Fibroblast of gingiva (primary cell): ENCODE measurements at regions not wholly inside any gene's neighbourhood (a gene's known extent, or its start where the extent isn't known, plus 50 kb on each side); places are given as distances from the start of the nearest gene placed in this dataset.

Experiments used
- DNase-seq: peaks from one replicate; pipeline ENCODE4 v3.0.0-alpha.2; 2011; ENCODE audit warnings: low read depth

- DNase-seq, result no peak
These were observed 103.5 kb downstream of the EDN3 start for GRCh38 chr20:59403962-59404314.

- DNase-seq, result no peak
These were observed 104.3 kb downstream of the EDN3 start for GRCh38 chr20:59404749-59405148.

DNA sequence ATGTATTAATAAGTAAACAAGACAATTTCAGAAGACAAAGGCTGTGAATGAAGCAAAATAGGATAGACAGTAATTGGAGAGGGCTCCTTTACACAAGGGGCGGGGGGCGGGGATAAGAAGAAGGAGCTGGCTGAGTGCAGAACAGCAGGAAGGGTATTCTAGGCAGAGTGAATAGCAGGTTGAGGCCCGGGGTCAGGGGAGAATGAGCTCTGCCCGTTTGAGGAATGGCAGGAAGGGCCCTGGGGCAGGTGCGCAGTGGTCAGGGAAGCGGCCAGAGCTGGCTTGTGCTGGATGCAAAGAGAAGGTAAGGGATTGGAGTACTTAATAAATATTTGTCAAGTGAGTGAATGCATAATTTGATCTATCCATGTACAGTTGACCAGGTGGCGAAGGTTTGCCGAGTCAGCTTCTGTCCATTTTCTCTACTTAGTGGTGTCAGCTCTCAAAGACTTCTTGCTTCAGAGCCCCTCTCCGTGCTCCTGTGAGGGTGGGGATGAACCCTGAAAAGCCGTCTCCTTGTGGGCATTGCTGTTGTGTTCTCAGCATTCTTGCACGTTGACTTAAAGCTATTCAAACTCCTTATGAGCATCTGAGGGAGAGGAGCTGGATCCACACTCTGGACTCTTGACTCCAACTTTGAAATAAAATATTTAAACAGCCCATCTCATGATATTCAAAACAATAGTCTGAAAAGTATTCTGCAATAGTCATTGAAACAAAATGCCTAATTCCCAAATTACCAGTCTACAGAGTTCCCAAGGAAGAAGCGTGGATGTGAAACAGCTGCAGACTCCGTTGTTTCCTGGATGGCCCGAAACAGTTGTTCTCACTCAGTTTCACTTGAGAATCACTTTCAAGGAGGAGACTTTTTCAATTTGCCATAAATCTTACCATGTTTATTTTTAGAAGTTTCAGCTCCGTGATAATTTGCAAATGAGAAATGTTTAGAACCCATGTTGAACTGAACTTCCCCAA is 105.1 kb downstream of the EDN3 start:
- DNase-seq, result no peak

- no peak for DNase-seq
These were observed 106.0 kb downstream of the EDN3 start for GRCh38 chr20:59406446-59406845.

DNA sequence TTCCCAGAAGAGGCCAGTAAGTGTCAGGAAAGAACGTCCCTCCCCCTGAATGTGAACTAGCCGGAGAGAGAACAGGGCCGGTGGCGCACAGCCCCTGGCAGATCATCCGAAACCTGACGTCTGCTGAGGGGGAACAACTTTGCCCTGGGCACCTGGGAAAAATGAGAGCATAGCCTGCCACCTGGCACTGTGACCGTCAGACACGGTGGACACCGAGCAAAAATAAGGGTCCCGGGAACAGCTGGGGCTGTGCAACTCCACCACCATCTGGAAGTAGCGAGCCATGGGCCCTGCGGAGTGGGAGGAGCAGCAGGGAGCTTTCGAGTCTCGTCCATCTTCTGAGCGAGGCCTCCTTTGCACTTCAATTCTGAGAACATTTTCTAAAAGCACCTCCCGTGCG is 110.8 kb downstream of the EDN3 start:
- no peak for DNase-seq

GRCh38 chr20:59411589-59411988 is 111.2 kb downstream of the EDN3 start:
- no peak for DNase-seq

GRCh38 chr20:59412181-59412580 is 111.8 kb downstream of the EDN3 start:
- DNase-seq, result no peak

- no peak for DNase-seq
These were observed 112.5 kb downstream of the EDN3 start for GRCh38 chr20:59412875-59413284.

- no peak for DNase-seq
These were observed 113.0 kb downstream of the EDN3 start for GRCh38 chr20:59413326-59413865.

DNA sequence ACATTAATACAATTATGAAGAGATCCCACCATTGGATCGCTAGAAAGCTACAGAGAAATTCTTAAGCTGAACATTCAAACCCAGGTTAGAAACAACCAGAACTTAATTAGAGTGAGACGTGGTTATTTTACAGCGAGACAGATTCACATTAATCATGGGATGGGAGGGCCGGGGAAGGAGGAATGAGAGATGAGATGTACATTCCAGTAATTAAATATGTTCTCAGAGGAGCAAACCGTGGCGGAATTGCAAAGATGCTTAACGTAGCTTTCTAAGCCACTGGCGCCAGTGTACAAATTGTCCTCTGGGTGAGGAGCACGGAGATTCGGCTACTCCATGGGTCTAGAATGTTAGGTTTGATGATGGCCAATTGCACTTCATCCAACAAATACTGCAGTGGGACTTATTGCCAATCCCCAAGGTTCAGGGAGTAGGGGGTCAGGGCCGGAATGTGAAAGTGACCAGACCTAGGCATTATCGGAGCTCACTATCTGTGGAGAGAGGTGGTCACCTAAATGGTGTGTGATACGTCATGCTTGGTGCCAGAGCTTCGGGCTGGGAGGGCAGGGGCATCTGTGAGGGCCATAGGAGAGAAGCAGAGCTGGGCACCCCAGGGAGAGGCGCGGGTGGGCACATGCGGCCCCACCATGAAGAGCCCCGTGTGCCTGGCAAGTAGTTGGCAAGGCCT is 114.7 kb downstream of the EDN3 start:
- DNase-seq, result no peak

DNA sequence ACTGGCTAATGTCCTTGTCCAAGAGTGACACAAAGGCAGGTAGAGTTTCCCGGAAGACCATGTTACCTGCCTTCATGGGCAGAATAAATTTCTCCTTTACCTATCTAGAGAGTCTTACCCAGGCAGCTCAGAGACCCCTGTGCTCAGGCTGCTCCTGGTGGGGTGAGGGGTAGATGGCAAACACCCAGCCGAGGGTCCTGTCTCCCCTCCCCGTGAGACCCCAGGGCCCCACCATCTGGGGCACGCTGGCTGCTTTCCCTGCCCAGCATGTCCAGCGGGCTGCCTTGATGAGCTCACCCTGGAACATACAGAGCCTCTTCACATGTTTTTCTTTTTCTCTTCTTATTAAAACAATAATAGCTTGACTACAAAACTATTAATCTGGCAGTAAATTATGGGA is 116.5 kb downstream of the EDN3 start:
- no peak for DNase-seq

DNA sequence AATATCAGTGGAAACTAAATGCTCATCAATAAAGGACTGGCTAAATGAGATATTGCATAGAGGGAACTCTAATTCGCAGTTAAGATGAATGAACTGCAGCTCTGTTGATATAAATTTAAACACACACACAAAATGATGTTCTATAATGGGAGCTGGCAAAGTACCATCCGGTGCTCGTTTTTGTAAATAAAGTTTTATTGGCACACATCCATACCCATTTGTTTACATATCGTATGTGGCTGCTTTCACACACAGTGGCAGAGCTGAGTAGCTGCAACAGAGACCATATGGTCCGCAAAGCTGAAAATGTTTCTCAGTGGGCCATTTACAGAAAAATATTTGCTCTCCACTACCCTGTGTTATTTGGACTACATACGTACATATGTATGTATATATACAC is 120.7 kb downstream of the EDN3 start:
- DNase-seq, result no peak

DNA sequence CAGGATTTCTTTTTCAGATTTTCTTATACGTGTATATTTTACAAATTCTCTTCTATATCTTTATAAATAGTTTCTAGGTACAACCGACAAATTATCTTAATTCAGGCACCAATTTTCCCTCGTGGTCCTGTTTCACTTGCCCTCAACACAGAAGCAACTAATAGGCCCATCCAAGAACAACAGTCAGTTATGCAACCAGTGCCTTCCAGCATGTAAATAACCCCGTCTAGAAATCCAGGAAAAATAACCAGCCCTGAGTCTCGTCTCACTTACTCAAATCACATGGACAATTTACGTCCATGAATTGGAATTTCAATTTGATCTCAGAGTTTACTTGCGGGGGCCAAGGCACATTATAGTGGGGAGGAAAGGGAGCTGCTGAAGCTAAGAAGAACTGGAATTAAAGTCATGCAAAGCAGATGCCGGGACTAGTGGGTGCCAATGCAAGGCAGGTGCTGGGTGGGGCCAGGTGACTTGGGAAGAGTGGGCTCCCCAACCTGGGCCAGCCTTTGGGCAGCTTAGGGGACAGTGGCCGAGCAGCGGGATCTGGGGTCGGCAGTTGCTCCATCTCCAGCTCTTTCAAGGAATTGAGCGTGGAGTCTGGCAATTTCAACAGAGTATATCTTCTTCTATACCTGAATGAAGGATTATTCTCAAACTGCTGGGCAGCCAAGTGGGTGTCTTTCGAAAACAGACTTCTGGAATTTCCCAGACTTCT is 121.7 kb downstream of the EDN3 start:
- DNase-seq, result no peak

DNA sequence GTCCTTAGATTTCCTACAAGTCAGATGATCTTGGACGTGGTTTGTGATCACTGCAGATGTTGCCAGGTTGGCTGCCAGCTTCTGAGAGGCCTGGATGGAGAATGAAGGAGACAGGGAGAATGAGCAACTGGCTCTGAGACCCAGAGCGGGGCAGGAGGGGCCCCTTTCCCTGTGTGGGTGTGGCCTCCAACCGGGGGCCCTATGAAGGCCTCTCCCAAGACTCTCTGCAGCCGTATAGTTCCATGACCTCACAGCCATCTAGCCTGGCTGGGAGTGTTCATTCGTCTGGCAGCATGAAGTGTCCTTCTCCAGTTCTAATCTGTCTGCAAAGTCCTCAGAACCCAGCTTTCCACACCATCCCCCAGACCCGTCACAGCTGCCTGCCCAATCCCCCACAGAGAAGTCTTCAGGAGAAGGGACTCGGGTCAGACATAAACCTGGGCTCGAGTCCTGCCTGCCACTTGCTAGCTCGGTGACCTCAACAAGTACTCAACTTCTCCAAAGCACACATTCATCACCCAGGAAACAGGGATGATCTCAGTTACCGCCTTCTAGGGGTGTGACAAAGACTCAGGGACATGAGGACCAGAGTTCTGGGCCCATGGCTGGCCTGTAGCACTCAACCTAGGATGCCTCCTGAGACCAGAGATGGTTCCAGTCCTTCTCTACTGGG is 122.6 kb downstream of the EDN3 start:
- no peak for DNase-seq

GRCh38 chr20:59424976-59425375 is 124.6 kb downstream of the EDN3 start:
- no peak for DNase-seq

GRCh38 chr20:59425572-59425971 is 125.2 kb downstream of the EDN3 start:
- DNase-seq, result no peak

DNA sequence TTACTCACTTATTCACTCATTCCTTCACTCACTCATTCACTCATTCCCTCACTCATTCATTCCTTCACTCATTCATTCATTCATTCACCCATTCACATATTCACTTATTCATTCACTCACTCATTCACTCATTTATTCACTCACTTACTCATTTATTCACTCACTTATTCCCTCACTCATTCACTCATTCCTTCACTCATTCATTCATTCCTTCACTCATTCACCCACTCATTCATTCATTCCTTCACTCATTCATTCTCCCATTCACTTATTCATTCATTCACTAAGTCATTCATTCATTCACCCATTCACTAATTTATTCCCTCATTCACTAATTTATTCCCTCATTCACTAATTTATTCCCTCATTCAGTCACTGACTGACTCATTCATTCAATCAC is 127.6 kb downstream of the EDN3 start:
- no peak for DNase-seq

- no peak for DNase-seq
These were observed 128.2 kb downstream of the EDN3 start for GRCh38 chr20:59428441-59429205.

DNA sequence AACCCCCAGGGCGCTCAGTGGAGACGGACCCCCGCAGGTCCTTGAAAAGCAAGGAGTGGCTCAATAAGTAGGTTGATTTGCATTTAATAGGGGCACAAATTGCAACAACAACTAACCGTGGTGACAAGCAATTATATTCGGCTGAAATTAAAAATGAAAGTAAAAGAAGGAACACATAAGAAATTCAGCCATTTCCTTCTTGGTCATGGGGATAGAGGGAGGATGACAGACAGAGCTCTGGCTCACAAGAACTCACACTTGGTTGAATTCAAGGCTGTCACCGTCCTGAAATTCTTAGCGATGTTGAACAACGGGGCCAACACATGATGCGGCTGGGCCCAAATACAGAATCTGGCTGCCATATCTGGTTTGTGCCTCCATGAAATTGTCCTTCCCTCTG is 129.0 kb downstream of the EDN3 start:
- DNase-seq, result no peak

DNA sequence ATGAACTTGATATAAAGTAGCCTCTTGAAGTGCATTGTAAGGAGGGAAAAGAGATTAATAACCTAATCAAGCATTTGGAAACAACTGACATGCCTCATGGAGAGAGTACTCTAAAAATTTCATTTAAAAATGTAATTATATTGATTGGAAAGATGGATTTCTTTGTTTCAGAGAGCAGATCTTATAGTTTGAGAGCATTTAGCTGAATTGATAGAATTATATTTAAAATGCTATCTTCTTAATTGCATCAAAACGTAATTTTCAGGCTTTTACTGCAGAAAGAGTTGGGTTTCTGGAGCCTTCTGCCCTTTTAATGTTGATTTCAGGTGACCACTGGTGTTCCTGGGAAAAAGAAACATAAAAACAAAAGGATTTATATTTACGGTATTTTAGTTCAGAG is 130.6 kb downstream of the EDN3 start:
- DNase-seq, result no peak

- DNase-seq, result no peak
These were observed 134.5 kb downstream of the EDN3 start for GRCh38 chr20:59434960-59435359.
